ENCODE measurements at regions not wholly inside any gene's neighbourhood (a gene's known extent, or its start where the extent isn't known, plus 50 kb on each side); places are given as distances from the start of the nearest gene placed in this dataset.

- TF ChIP-seq CTCF (IDR thresholded peaks at IDR 0.05; ENCODE audit: poor library complexity) (no peak), EZH2phosphoT487 (IDR thresholded peaks at IDR 0.05; ENCODE audit: low read depth, severe bottlenecking, unreplicated experiment) (no peak), EZH2 (IDR thresholded peaks at IDR 0.05; ENCODE audit: borderline replicate concordance) (no peak)
Observed at GRCh38 chr3:154729741-154730140, 299.8 kb upstream of the GPR149 start.

Data from hepatocyte (in vitro differentiated cells).